Tibial artery (tissue), 4 donors: ENCODE measurements at regions not wholly inside any gene's neighbourhood (a gene's known extent, or its start where the extent isn't known, plus 50 kb on each side); places are given as distances from the start of the nearest gene placed in this dataset.

ENCODE experiments used
- DNase-seq, 2 donors: peaks; one replicate each; pipeline ENCODE4 v3.0.0-alpha.2; 2019
- H3K27ac ChIP-seq, 2 donors: fragments of 200-600 bp; sonication (generic) in 1 of 2; 1 replicate in 1 of 2; 2 replicates in 1 of 2; pipeline ENCODE4 v1.5.1; 2018 to 2019; ENCODE audit warnings: mild to moderate bottlenecking in 1 of 2
- H3K27me3 ChIP-seq, 2 donors: fragments of 200-600 bp; sonication (generic) in 1 of 2; one replicate each; pipeline versions ENCODE4 v1.5.1 to v1.6.0; 2016 to 2019
- H3K36me3 ChIP-seq, 3 donors: fragments of 200-600 bp; sonication (generic) in 2 of 3; one replicate each; pipeline ENCODE4 v1.5.1; 2016 to 2019; ENCODE audit warnings: mild to moderate bottlenecking in 2 of 3
- H3K4me1 ChIP-seq, 4 donors: fragments of 200-600 bp; sonication (generic) in 2 of 4; 1 replicate in 3 of 4; 2 replicates in 1 of 4; pipeline ENCODE4 v1.5.1; 2016 to 2019
- H3K4me3 ChIP-seq, 2 donors: fragments of 200-600 bp; sonication (generic) in 1 of 2; 1 replicate in 1 of 2; 2 replicates in 1 of 2; pipeline ENCODE4 v1.5.1; 2018 to 2019; ENCODE audit warnings: mild to moderate bottlenecking in 2 of 2
- H3K9me3 ChIP-seq, 3 donors: fragments of 200-600 bp; sonication (generic) in 1 of 3; one replicate each; pipeline ENCODE4 v1.5.1; 2016 to 2019
- CTCF ChIP-seq, 2 experiments: fragments of 200-600 bp in 1 of 2; fragments of 450-650 bp in 1 of 2; IDR thresholded peaks; one replicate each; pipeline ENCODE4 v1.5.1; 2017 to 2019; ENCODE audit warnings: antibody characterized with exemption in 2 of 2, mild to moderate bottlenecking in 1 of 2, moderate library complexity in 1 of 2
- intact Hi-C: fragments of 100-400 bp; cut with DNase I; formaldehyde crosslinking; loops from one replicate; pipeline ENCODE4 v1.15.0; 2023; ENCODE audit warnings: low total_unique reads

GRCh38 chr21:17388226-17388625, 124.6 kb upstream of the CXADR start:
- Histone ChIP-seq H3K4me1 (no peaks in the 10 kb centered on the region), H3K27me3 (no peaks in the 10 kb centered on the region), H3K9me3 (no peaks in the 10 kb centered on the region), H3K4me3 (no peak overlapping the region), H3K27ac (no peak overlapping the region), H3K36me3 (no peaks in the 10 kb centered on the region)
- no peak for DNase-seq
- intact Hi-C loops, result no loop called here
- no peak for TF ChIP-seq CTCF (IDR thresholded peaks at IDR 0.05)

- no peaks in the 10 kb centered on the region for H3K36me3 ChIP-seq
- H3K9me3 ChIP-seq, result no peaks in the 10 kb centered on the region
- no peak overlapping the region for H3K4me3 ChIP-seq
- no peaks in the 10 kb centered on the region for H3K4me1 ChIP-seq
- DNase-seq, result no peak
- no peak overlapping the region for H3K27ac ChIP-seq
- intact Hi-C loops, result no loop called here
- H3K27me3 ChIP-seq, result no peaks in the 10 kb centered on the region
- TF ChIP-seq CTCF (IDR thresholded peaks at IDR 0.05), result no peak
These were observed 123.5 kb upstream of the CXADR start for GRCh38 chr21:17389311-17389710.

DNA sequence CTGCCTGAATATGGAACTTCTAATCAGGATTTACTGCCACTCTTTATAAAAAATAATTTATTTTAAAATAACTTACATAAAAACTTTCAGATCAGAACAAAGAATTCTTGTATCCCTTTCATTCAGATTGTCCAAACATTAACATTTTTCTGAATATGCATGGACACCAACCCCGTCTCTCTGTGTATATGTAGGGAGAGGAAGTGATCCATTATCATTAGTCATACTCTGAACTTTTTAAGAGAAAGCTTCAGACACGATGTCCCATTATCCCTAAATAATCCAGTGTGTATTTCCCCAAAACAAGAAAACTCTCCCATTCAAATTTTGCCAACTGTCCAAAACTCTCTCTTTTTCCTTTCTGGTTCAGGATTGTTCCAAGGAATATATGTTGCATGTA, 122.3 kb upstream of the CXADR start:
- no peak overlapping the region for H3K4me3 ChIP-seq
- DNase-seq, result no peak
- H3K9me3 ChIP-seq, result no peaks in the 10 kb centered on the region
- no peak for TF ChIP-seq CTCF (IDR thresholded peaks at IDR 0.05)
- H3K27me3 ChIP-seq, result no peaks in the 10 kb centered on the region
- H3K27ac ChIP-seq, result no peak overlapping the region
- intact Hi-C loops, result no loop called here
- no peaks in the 10 kb centered on the region for H3K4me1 ChIP-seq
- H3K36me3 ChIP-seq, result no peaks in the 10 kb centered on the region

DNA sequence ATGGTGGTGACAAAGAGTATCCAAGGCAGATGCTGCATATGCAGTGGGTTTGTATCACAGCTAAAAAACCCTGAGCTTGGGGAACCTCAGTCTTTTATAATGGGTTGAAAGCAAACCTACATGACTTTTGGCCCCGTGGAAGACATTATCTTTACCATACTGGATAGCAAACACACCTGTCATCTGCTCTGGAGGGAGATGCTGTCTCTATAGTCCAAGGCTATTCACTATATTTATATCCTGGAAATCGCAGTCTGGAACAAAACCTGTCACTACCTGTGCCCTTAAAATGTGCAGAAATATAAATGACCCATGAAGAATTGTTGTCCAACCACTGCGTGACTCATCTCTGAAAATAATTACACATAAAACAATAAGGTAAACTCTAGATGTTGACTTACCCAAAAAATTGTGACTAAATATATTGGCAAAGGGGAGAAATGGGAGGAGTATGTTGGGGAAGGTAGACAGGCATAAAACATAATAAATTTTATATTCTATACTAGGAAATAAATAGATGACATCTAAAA, 121.0 kb upstream of the CXADR start:
- intact Hi-C loops, result no loop called here

GRCh38 chr21:17393413-17393812, 119.4 kb upstream of the CXADR start:
- H3K27ac ChIP-seq, result no peak overlapping the region
- no peaks in the 10 kb centered on the region for H3K36me3 ChIP-seq
- intact Hi-C loops, result no loop called here
- H3K4me1 ChIP-seq, result no peaks in the 10 kb centered on the region
- no peak for TF ChIP-seq CTCF (IDR thresholded peaks at IDR 0.05)
- H3K9me3 ChIP-seq, result no peaks in the 10 kb centered on the region
- H3K4me3 ChIP-seq, result no peak overlapping the region
- DNase-seq, result no peak
- no peaks in the 10 kb centered on the region for H3K27me3 ChIP-seq

More for the DNA sequence above, 121.0 kb upstream of the CXADR start:
- Histone ChIP-seq H3K27me3 (no peaks in the 10 kb centered on the region), H3K4me1 (no peaks in the 10 kb centered on the region), H3K27ac (no peak overlapping the region), H3K9me3 (no peaks in the 10 kb centered on the region), H3K36me3 (no peaks in the 10 kb centered on the region), H3K4me3 (no peak overlapping the region)
- no peak for TF ChIP-seq CTCF (IDR thresholded peaks at IDR 0.05)
- DNase-seq, result no peak

- H3K27ac ChIP-seq, result no peak overlapping the region
- no peaks in the 10 kb centered on the region for H3K4me1 ChIP-seq
- DNase-seq, result no peak
- H3K4me3 ChIP-seq, result no peak overlapping the region
- no peaks in the 10 kb centered on the region for H3K27me3 ChIP-seq
- intact Hi-C loops, result no loop called here
- no peaks in the 10 kb centered on the region for H3K36me3 ChIP-seq
- no peak for TF ChIP-seq CTCF (IDR thresholded peaks at IDR 0.05)
- H3K9me3 ChIP-seq, result no peaks in the 10 kb centered on the region
These were observed 115.9 kb upstream of the CXADR start for GRCh38 chr21:17396948-17397347.
